Activated CD4-positive, alpha-beta T cell treated with anti-CD3 and anti-CD28 coated beads for 36 hours (primary cell): ENCODE measurements at regions not wholly inside any gene's neighbourhood (a gene's known extent, or its start where the extent isn't known, plus 50 kb on each side); places are given as distances from the start of the nearest gene placed in this dataset.

Experiments
- ATAC-seq: fragments of 200-7000 bp; cut with Tn5 transposase; one replicate; pipeline ENCODE4 v1.10.0; 2021; ENCODE audit warnings: mild to moderate bottlenecking, moderate library complexity
- CTCF ChIA-PET: fragments of 350-600 bp; sonication (Branson Sonifier 250); formaldehyde crosslinking; loops from one replicate; lab custom pipeline; 2021; ENCODE audit warnings: antibody characterized with exemption; lab: Charles Lee
- POLR2A ChIA-PET: fragments of 350-600 bp; sonication (Branson Sonifier 250); formaldehyde crosslinking; loops from one replicate; lab custom pipeline; 2021; ENCODE audit warnings: antibody characterized with exemption, inconsistent platforms; lab: Charles Lee
- DNase-seq: peaks from one replicate; pipeline ENCODE4 v3.0.0-alpha.2; 2020
- H3K27ac Mint-ChIP-seq: one replicate; pipeline ENCODE4 v1.8.0; 2021; ENCODE audit warnings: mixed read lengths
- H3K27me3 Mint-ChIP-seq: one replicate; pipeline ENCODE4 v1.8.0; 2021; ENCODE audit warnings: mixed read lengths
- H3K36me3 Mint-ChIP-seq: one replicate; pipeline ENCODE4 v1.8.0; 2021; ENCODE audit warnings: low read depth, mixed read lengths
- H3K4me1 Mint-ChIP-seq: one replicate; pipeline ENCODE4 v1.8.0; 2021; ENCODE audit warnings: mixed read lengths
- H3K4me3 Mint-ChIP-seq: one replicate; pipeline ENCODE4 v1.8.0; 2021; ENCODE audit warnings: mild to moderate bottlenecking, moderate library complexity, mixed read lengths
- H3K9me3 Mint-ChIP-seq: one replicate; pipeline ENCODE4 v1.8.0; 2021; ENCODE audit warnings: low read depth, mixed read lengths
- intact Hi-C, 2 experiments: fragments of 100-400 bp; cut with DNase I in 1 of 2; cut with micrococcal nuclease in 1 of 2; formaldehyde crosslinking; loops; one replicate each; pipeline versions ENCODE4 v1.14.2 to v1.15.1; 2022 to 2024; cut with DNase I, micrococcal nuclease

- intact Hi-C loops, result loop anchor here (1.0 to 5.0 kb wide), 4 partner anchors 85 to 513 kb away; no protein-coding TSS in a partner anchor
- no peaks in the 10 kb centered on the region for H3K36me3 Mint-ChIP-seq
- CTCF ChIA-PET, result interaction anchor here (1.0 to 8.6 kb wide), 13 partner anchors 19 to 324 kb away, joined by 3 to 210 read pairs (median 5); no protein-coding TSS in a partner anchor
- ATAC-seq (no peak), DNase-seq (no peak)
- POLR2A ChIA-PET, result no interaction called here
- no peak overlapping the region for H3K4me3 Mint-ChIP-seq
- H3K9me3 Mint-ChIP-seq, result no peaks in the 10 kb centered on the region
- H3K27ac Mint-ChIP-seq, result no peak overlapping the region
- H3K27me3 Mint-ChIP-seq, result peaks cover 7% of the 10 kb centered on the region
- H3K4me1 Mint-ChIP-seq, result no peaks in the 10 kb centered on the region
These were observed 237.0 kb downstream of the NFATC2 start for GRCh38 chr20:51305316-51306052.

GRCh38 chr20:51303731-51304670 is 238.5 kb downstream of the NFATC2 start:
- CTCF ChIA-PET, result interaction anchor here (4.4 to 8.6 kb wide), 2 partner anchors 313 to 323 kb away, joined by 23 to 210 read pairs; no protein-coding TSS in a partner anchor
- no peaks in the 10 kb centered on the region for H3K4me1 Mint-ChIP-seq
- ATAC-seq (no peak), DNase-seq (no peak)
- H3K36me3 Mint-ChIP-seq, result no peaks in the 10 kb centered on the region
- POLR2A ChIA-PET, result no interaction called here
- peaks cover 3% of the 10 kb centered on the region for H3K27me3 Mint-ChIP-seq
- no peaks in the 10 kb centered on the region for H3K9me3 Mint-ChIP-seq
- no peak overlapping the region for H3K27ac Mint-ChIP-seq
- intact Hi-C loops, result no loop called here
- no peak overlapping the region for H3K4me3 Mint-ChIP-seq

GRCh38 chr20:51301026-51301425 is 241.5 kb downstream of the NFATC2 start:
- ChIA-PET POLR2A (interaction anchor here (0.7 kb wide), 1 partner anchor 23 kb away, joined by 4 read pairs; no protein-coding TSS in a partner anchor), CTCF (interaction anchor here (0.8 to 1.0 kb wide), 2 partner anchors 311 to 313 kb away, joined by 3 to 7 read pairs; no protein-coding TSS in a partner anchor)
- ATAC-seq, result no peak
- no peaks in the 10 kb centered on the region for H3K4me1 Mint-ChIP-seq
- intact Hi-C loops, result no loop called here
- H3K27ac Mint-ChIP-seq, result no peak overlapping the region
- H3K9me3 Mint-ChIP-seq, result no peaks in the 10 kb centered on the region
- no peak overlapping the region for H3K4me3 Mint-ChIP-seq
- no peak for DNase-seq
- no peaks in the 10 kb centered on the region for H3K36me3 Mint-ChIP-seq
- H3K27me3 Mint-ChIP-seq, result no peaks in the 10 kb centered on the region

- ATAC-seq (no peak), DNase-seq (no peak)
- intact Hi-C loops, result no loop called here
- H3K27ac Mint-ChIP-seq, result no peak overlapping the region
- no peaks in the 10 kb centered on the region for H3K9me3 Mint-ChIP-seq
- CTCF ChIA-PET, result interaction anchor here (1.7 kb wide), 1 partner anchor 308 kb away, joined by 5 read pairs; no protein-coding TSS in a partner anchor
- H3K27me3 Mint-ChIP-seq, result no peaks in the 10 kb centered on the region
- H3K36me3 Mint-ChIP-seq, result no peaks in the 10 kb centered on the region
- H3K4me3 Mint-ChIP-seq, result no peak overlapping the region
- POLR2A ChIA-PET, result no interaction called here
- H3K4me1 Mint-ChIP-seq, result no peaks in the 10 kb centered on the region
These were observed 242.4 kb downstream of the NFATC2 start for GRCh38 chr20:51300104-51300503.

- Mint-ChIP-seq H3K4me3 (no peak overlapping the region), H3K9me3 (no peaks in the 10 kb centered on the region), H3K4me1 (no peaks in the 10 kb centered on the region), H3K36me3 (no peaks in the 10 kb centered on the region), H3K27ac (no peak overlapping the region), H3K27me3 (no peaks in the 10 kb centered on the region)
- DNase-seq, result no peak
- no peak for ATAC-seq
- CTCF ChIA-PET, result interaction anchor here (1.7 to 1.8 kb wide), 2 partner anchors 307 to 312 kb away, joined by 5 read pairs; no protein-coding TSS in a partner anchor
- POLR2A ChIA-PET, result no interaction called here
- intact Hi-C loops, result no loop called here
These were observed 243.1 kb downstream of the NFATC2 start for GRCh38 chr20:51299413-51299812.

GRCh38 chr20:51298141-51298749 is 244.3 kb downstream of the NFATC2 start:
- no peak for ATAC-seq
- ChIA-PET CTCF (interaction anchor here (1.8 kb wide), 1 partner anchor 311 kb away, joined by 5 read pairs; no protein-coding TSS in a partner anchor), POLR2A (interaction anchor here (0.7 kb wide), 1 partner anchor 461 kb away, joined by 3 read pairs; no protein-coding TSS in a partner anchor)
- no peak for DNase-seq
- Mint-ChIP-seq H3K27me3 (peaks cover under 1% of the 10 kb centered on the region), H3K27ac (no peak overlapping the region), H3K4me3 (no peak overlapping the region), H3K36me3 (no peaks in the 10 kb centered on the region), H3K9me3 (no peaks in the 10 kb centered on the region), H3K4me1 (no peaks in the 10 kb centered on the region)
- intact Hi-C loops, result no loop called here

- ATAC-seq (no peak), DNase-seq (no peak)
- Mint-ChIP-seq H3K9me3 (no peaks in the 10 kb centered on the region), H3K4me1 (no peaks in the 10 kb centered on the region), H3K27ac (no peak overlapping the region), H3K4me3 (no peak overlapping the region), H3K27me3 (peaks cover 10% of the 10 kb centered on the region), H3K36me3 (no peaks in the 10 kb centered on the region)
- CTCF ChIA-PET, result interaction anchor here (0.7 to 1.0 kb wide), 2 partner anchors 30 to 262 kb away, joined by 3 read pairs; no protein-coding TSS in a partner anchor
- intact Hi-C loops, result no loop called here
- POLR2A ChIA-PET, result no interaction called here
These were observed 254.7 kb downstream of the NFATC2 start for GRCh38 chr20:51287628-51288413.

- intact Hi-C loops, result no loop called here
- ATAC-seq (no peak), DNase-seq (no peak)
- H3K9me3 Mint-ChIP-seq, result no peaks in the 10 kb centered on the region
- no peak overlapping the region for H3K27ac Mint-ChIP-seq
- H3K4me1 Mint-ChIP-seq, result no peaks in the 10 kb centered on the region
- no peaks in the 10 kb centered on the region for H3K36me3 Mint-ChIP-seq
- ChIA-PET CTCF (interaction anchor here (0.7 to 1.1 kb wide), 2 partner anchors 20 to 261 kb away, joined by 3 read pairs; no protein-coding TSS in a partner anchor), POLR2A (no interaction called here)
- H3K27me3 Mint-ChIP-seq, result peaks cover 8% of the 10 kb centered on the region
- no peak overlapping the region for H3K4me3 Mint-ChIP-seq
These were observed 255.8 kb downstream of the NFATC2 start for GRCh38 chr20:51286758-51287157.

- H3K9me3 Mint-ChIP-seq, result no peaks in the 10 kb centered on the region
- no peaks in the 10 kb centered on the region for H3K4me1 Mint-ChIP-seq
- ATAC-seq, result no peak
- no peak overlapping the region for H3K4me3 Mint-ChIP-seq
- H3K27me3 Mint-ChIP-seq, result peaks cover 8% of the 10 kb centered on the region
- no peak overlapping the region for H3K27ac Mint-ChIP-seq
- POLR2A ChIA-PET, result no interaction called here
- CTCF ChIA-PET, result interaction anchor here (1.1 kb wide), 2 partner anchors 20 to 21 kb away, joined by 3 read pairs; no protein-coding TSS in a partner anchor
- no peaks in the 10 kb centered on the region for H3K36me3 Mint-ChIP-seq
- intact Hi-C loops, result no loop called here
- DNase-seq, result no peak
These were observed 256.8 kb downstream of the NFATC2 start for GRCh38 chr20:51285684-51286083.

- POLR2A ChIA-PET, result no interaction called here
- no peaks in the 10 kb centered on the region for H3K9me3 Mint-ChIP-seq
- intact Hi-C loops, result no loop called here
- H3K36me3 Mint-ChIP-seq, result no peaks in the 10 kb centered on the region
- H3K27ac Mint-ChIP-seq, result no peak overlapping the region
- H3K4me3 Mint-ChIP-seq, result no peak overlapping the region
- no peak for DNase-seq
- CTCF ChIA-PET, result interaction anchor here (1.6 kb wide), 1 partner anchor 11 kb away, joined by 4 read pairs; no protein-coding TSS in a partner anchor
- peaks cover 7% of the 10 kb centered on the region for H3K27me3 Mint-ChIP-seq
- ATAC-seq, result no peak
- H3K4me1 Mint-ChIP-seq, result no peaks in the 10 kb centered on the region
These were observed 257.6 kb downstream of the NFATC2 start for GRCh38 chr20:51284871-51285270.
